Effector memory CD8-positive, alpha-beta T cell (primary cell): ENCODE measurements at regions not wholly inside any gene's neighbourhood (a gene's known extent, or its start where the extent isn't known, plus 50 kb on each side); places are given as distances from the start of the nearest gene placed in this dataset.

Experiments
- ATAC-seq: fragments of 150-1000 bp; cut with Tn5 transposase; replicated peaks from 2 replicates; pipeline ENCODE4 v1.10.0; 2021; ENCODE audit warnings: mild to moderate bottlenecking, moderate library complexity
- DNase-seq, 3 experiments: peaks; one replicate each; pipeline ENCODE4 v3.0.0; 2021
- H3K27ac Mint-ChIP-seq, 2 donors: one replicate each; pipeline ENCODE4 v1.8.0; 2022; ENCODE audit warnings: mild to moderate bottlenecking in 2 of 2, mixed read lengths in 2 of 2, moderate library complexity in 2 of 2
- H3K27me3 Mint-ChIP-seq, 2 donors: one replicate each; pipeline ENCODE4 v1.8.0; 2022; ENCODE audit warnings: mixed read lengths in 2 of 2
- H3K36me3 Mint-ChIP-seq: one replicate; pipeline ENCODE4 v1.8.0; 2022; ENCODE audit warnings: mild to moderate bottlenecking, moderate library complexity, mixed read lengths; ENCODE audit not compliant: insufficient read depth
- H3K4me1 Mint-ChIP-seq, 2 donors: one replicate each; pipeline ENCODE4 v1.8.0; 2022; ENCODE audit warnings: low read depth in 2 of 2, mixed read lengths in 2 of 2
- H3K4me3 Mint-ChIP-seq, 2 donors: one replicate each; pipeline ENCODE4 v1.8.0; 2022; ENCODE audit warnings: mild to moderate bottlenecking in 2 of 2, mixed read lengths in 2 of 2, moderate library complexity in 2 of 2
- H3K9me3 Mint-ChIP-seq, 2 donors: one replicate each; pipeline ENCODE4 v1.8.0; 2022; ENCODE audit warnings: mixed read lengths in 2 of 2

GRCh38 chr10:6737758-6738111 is 157.7 kb upstream of the PRKCQ start:
- no peak for ATAC-seq
- Mint-ChIP-seq H3K27me3 (peaks cover 61 to 83% of the 10 kb centered on the region in 2 donors), H3K27ac (no peak overlapping the region), H3K9me3 (no peaks in the 10 kb centered on the region), H3K36me3 (no peaks in the 10 kb centered on the region), H3K4me1 (no peaks in the 10 kb centered on the region), H3K4me3 (no peak overlapping the region)
- DNase-seq = no peak

- Mint-ChIP-seq H3K4me3 (no peak overlapping the region), H3K4me1 (no peaks in the 10 kb centered on the region), H3K36me3 (no peaks in the 10 kb centered on the region), H3K27ac (no peak overlapping the region), H3K27me3 (peaks cover 58 to 83% of the 10 kb centered on the region in 2 donors), H3K9me3 (no peaks in the 10 kb centered on the region)
- DNase-seq = no peak
- no peak for ATAC-seq
Measured at GRCh38 chr10:6737080-6737641, 157.1 kb upstream of the PRKCQ start.

GRCh38 chr10:6734286-6734685 is 154.2 kb upstream of the PRKCQ start:
- H3K9me3 Mint-ChIP-seq = no peaks in the 10 kb centered on the region
- H3K27me3 Mint-ChIP-seq = peaks cover 71 to 99% of the 10 kb centered on the region in 2 donors
- no peak for DNase-seq
- H3K4me3 Mint-ChIP-seq = no peak overlapping the region
- H3K4me1 Mint-ChIP-seq = no peaks in the 10 kb centered on the region
- no peak overlapping the region for H3K27ac Mint-ChIP-seq
- ATAC-seq = no peak
- H3K36me3 Mint-ChIP-seq = no peaks in the 10 kb centered on the region

DNA sequence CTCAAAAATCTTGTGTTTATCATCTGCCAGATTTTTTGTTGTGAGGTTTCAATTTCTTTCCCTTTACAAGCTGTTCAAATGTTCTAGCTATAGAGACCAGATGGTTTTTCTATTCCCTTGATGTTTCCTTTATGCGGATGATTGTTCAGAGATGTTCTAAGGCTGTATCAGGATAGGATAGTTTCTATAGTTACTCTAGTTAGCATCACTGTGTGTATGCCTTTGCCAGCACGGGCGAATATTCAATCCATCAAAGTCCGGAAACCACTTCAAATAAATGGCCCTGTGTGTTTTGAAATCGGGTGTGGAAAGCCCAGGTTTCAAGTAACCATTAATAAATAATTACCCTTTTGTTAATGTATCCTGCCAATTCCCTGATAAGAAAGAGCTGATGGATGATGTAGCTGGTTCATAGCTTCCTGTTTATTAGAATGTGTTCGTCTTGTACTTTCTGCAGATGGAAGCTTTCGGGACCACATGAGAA is 149.8 kb upstream of the PRKCQ start:
- Mint-ChIP-seq H3K4me3 (no peak overlapping the region), H3K27ac (no peak overlapping the region), H3K9me3 (no peaks in the 10 kb centered on the region), H3K36me3 (no peaks in the 10 kb centered on the region), H3K4me1 (no peaks in the 10 kb centered on the region), H3K27me3 (peaks cover 74 to 86% of the 10 kb centered on the region in 2 donors)
- ATAC-seq (no peak), DNase-seq (no peak)

DNA sequence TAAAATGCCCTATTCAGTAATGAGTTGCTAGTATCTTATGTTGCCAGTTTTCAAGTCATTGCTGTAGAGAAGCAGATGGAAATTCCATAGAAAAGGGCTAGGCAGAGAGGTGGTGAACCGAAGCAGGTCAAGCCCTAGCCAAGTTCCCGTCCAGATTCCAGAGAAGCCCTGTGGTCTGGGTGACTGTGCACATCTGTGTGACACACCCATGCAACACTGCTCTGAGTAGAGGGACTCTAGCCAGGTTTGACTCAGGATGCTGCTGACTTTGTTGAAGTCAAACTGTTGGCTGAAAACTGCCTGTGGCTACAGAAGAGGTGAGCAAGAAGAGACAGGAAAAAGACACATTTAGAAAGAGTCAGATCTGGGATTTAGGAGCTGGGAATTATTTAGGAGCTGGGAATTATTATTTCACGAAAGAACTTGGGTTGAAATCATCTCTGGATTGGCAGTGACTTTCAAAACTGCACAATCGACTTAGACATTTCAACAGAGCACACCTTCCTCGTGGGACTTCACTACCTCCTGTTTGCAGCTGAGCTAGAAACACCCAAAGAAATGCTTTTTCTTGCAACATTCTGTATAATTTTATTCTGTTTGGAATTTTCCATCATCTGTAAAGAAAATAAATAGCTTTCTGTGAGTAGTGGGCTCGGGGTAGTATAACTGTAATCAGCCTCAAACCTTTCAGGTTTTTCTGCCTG is 149.1 kb upstream of the PRKCQ start:
- no peaks in the 10 kb centered on the region for H3K36me3 Mint-ChIP-seq
- DNase-seq = no peak

DNA sequence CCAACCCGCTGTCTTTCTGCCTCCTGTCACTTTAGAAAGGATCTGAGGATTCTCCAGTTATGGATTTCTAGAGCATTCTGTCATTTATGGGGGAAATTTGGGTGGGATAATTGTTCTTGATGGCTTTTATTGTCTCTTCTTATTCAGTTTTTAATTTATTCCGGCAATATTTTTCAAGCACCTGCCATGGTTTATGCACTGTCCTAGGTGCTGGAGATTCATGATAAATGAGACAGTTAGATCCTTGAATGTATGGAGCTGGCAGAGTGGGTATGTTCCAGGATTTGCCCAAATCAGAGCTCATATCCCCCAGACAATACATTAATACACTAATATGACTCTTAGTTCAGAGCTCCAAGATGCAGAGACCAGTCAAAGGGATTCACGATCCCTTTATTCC is 146.8 kb upstream of the PRKCQ start:
- no peaks in the 10 kb centered on the region for H3K4me1 Mint-ChIP-seq
- H3K27ac Mint-ChIP-seq = no peak overlapping the region
- no peak overlapping the region for H3K4me3 Mint-ChIP-seq
- no peaks in the 10 kb centered on the region for H3K36me3 Mint-ChIP-seq
- H3K27me3 Mint-ChIP-seq = peaks cover 74 to 85% of the 10 kb centered on the region in 2 donors
- DNase-seq = no peak
- H3K9me3 Mint-ChIP-seq = no peaks in the 10 kb centered on the region
- no peak for ATAC-seq

More for the DNA sequence above, 149.1 kb upstream of the PRKCQ start:
- H3K27ac Mint-ChIP-seq = no peak overlapping the region
- ATAC-seq = no peak
- H3K27me3 Mint-ChIP-seq = peaks cover 73 to 86% of the 10 kb centered on the region in 2 donors
- no peaks in the 10 kb centered on the region for H3K9me3 Mint-ChIP-seq
- H3K4me3 Mint-ChIP-seq = no peak overlapping the region
- H3K4me1 Mint-ChIP-seq = no peaks in the 10 kb centered on the region

DNA sequence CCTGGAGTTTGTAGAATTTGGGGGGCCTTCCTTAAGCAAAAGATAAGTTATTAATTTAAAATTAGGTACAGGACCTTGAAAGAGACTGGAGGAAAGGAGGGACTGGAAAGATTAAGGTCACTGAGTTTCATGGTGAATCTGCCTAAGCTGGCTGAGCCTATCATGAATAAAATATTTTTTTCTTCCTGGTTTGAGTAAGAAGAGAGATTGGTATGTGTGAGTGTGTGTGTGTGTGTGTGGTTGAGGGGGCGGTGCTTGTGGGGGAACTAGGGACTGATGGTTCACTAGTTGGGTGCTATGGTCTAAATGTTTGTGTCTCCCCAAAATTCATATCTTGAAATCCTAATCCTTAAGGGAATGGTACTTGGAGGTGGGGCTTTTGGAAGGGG is 142.5 kb upstream of the PRKCQ start:
- no peak overlapping the region for H3K4me3 Mint-ChIP-seq
- H3K27ac Mint-ChIP-seq = no peak overlapping the region
- peaks cover 64 to 85% of the 10 kb centered on the region in 2 donors for H3K27me3 Mint-ChIP-seq
- H3K9me3 Mint-ChIP-seq = no peaks in the 10 kb centered on the region
- ATAC-seq = no peak
- no peak for DNase-seq
- no peaks in the 10 kb centered on the region for H3K4me1 Mint-ChIP-seq
- no peaks in the 10 kb centered on the region for H3K36me3 Mint-ChIP-seq

GRCh38 chr10:6721964-6722615 is 142.0 kb upstream of the PRKCQ start:
- peaks cover 60 to 83% of the 10 kb centered on the region in 2 donors for H3K27me3 Mint-ChIP-seq
- ATAC-seq (no peak), DNase-seq (no peak)
- no peak overlapping the region for H3K27ac Mint-ChIP-seq
- no peaks in the 10 kb centered on the region for H3K9me3 Mint-ChIP-seq
- H3K4me1 Mint-ChIP-seq = no peaks in the 10 kb centered on the region
- H3K4me3 Mint-ChIP-seq = no peak overlapping the region
- H3K36me3 Mint-ChIP-seq = no peaks in the 10 kb centered on the region

DNA sequence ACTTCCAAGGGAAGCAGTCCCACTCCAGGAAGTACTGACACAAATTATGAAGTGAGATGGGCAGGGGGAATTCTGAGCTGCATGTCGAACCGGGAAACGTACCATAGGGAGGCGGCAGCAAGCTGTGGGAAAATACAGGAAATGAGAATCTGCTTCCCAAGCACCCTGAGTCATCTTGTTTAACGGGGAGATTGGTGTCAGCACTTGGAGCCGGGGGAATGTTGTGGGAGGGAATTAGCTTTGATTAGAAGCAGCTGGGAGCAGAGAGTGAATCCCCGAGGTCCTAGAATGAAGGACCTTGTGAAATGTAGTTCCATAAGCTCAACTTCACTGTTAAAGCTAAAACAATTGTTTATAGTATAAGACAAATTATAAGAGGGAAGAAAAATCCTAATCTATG is 141.4 kb upstream of the PRKCQ start:
- ATAC-seq (no peak), DNase-seq (no peak)
- Mint-ChIP-seq H3K9me3 (no peaks in the 10 kb centered on the region), H3K4me3 (no peak overlapping the region), H3K36me3 (no peaks in the 10 kb centered on the region), H3K27me3 (peaks cover 60 to 83% of the 10 kb centered on the region in 2 donors), H3K27ac (no peak overlapping the region), H3K4me1 (no peaks in the 10 kb centered on the region)

DNA sequence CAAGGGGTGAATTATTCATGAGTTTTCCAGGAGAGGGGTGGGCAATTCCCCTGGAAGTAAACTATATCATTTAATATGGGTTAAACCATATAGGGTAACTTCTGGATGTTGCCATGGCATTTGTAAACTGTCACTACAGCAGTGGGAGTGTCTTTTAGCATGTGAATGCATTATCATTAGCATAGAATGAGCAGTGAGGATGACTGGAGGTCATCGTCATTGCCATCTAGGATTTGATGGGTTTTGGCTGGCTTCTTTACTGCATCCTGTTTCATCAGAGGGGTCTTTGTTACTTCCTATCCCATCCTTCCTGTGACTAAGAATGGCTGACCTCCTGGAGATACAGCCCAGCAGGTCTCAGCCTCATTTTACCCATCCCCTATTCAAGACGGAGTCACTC is 139.5 kb upstream of the PRKCQ start:
- H3K9me3 Mint-ChIP-seq = no peaks in the 10 kb centered on the region
- H3K4me1 Mint-ChIP-seq = no peaks in the 10 kb centered on the region
- ATAC-seq (no peak), DNase-seq (no peak)
- peaks cover 65 to 78% of the 10 kb centered on the region in 2 donors for H3K27me3 Mint-ChIP-seq
- no peaks in the 10 kb centered on the region for H3K36me3 Mint-ChIP-seq
- no peak overlapping the region for H3K4me3 Mint-ChIP-seq
- H3K27ac Mint-ChIP-seq = no peak overlapping the region

DNA sequence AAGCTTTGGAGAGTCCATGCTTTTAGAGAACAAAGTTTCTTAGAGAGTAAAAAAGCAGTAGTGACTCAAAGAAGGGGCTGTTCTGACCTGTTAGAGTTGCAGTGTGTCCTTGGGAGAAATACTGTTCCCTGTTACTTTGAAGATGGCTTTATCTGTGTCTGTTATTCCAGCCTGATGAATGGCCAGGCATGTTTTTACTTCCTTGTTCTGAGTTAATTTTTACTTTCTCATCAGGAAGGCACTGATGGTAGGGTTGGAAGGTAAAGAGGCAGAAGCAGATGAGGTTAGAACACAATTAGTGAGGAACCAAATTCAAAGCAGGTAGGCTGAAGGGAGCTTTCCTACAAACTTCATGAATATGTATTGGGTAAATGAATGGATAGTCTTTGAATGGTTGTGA is 138.5 kb upstream of the PRKCQ start:
- Mint-ChIP-seq H3K4me1 (peaks cover 4% of the 10 kb centered on the region in 2 donors), H3K27me3 (peaks cover 55 to 68% of the 10 kb centered on the region in 2 donors), H3K4me3 (no peak overlapping the region), H3K36me3 (no peaks in the 10 kb centered on the region), H3K9me3 (no peaks in the 10 kb centered on the region), H3K27ac (no peak overlapping the region)
- DNase-seq (no peak), ATAC-seq (no peak)

- Mint-ChIP-seq H3K9me3 (no peaks in the 10 kb centered on the region), H3K4me3 (no peak overlapping the region), H3K27me3 (peaks cover 51 to 55% of the 10 kb centered on the region in 2 donors), H3K36me3 (no peaks in the 10 kb centered on the region), H3K4me1 (peaks cover 5% of the 10 kb centered on the region in 2 donors), H3K27ac (no peak overlapping the region)
- ATAC-seq (no peak), DNase-seq (no peak)
Measured at GRCh38 chr10:6716516-6716915, 136.4 kb upstream of the PRKCQ start.

GRCh38 chr10:6713716-6714115 is 133.6 kb upstream of the PRKCQ start:
- no peak for ATAC-seq

DNA sequence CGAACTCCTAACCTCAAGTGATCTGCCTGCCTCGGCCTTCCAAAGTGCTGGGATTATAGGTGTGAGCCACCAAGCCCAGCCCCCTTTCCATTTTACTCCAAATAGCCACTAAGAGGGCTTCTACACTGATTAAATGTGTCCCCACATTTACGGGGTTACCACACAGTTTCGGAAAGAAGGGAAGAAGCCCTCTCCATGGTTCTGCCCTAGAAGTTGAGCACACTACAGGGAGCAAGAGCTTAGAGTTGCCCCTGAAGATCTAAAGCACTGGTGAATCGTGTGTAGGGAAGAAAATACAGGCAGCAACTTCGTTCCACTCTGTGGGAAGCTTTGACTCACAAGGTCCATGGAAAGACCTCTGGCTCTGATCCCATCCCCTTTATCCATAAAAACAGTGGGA is 133.0 kb upstream of the PRKCQ start:
- ATAC-seq (no peak), DNase-seq (no peak)
- peaks cover 52% of the 10 kb centered on the region in 2 donors for H3K27me3 Mint-ChIP-seq
- H3K4me1 Mint-ChIP-seq = peaks cover 5 to 8% of the 10 kb centered on the region in 2 donors
- no peak overlapping the region for H3K27ac Mint-ChIP-seq
- no peaks in the 10 kb centered on the region for H3K36me3 Mint-ChIP-seq
- H3K4me3 Mint-ChIP-seq = no peak overlapping the region
- H3K9me3 Mint-ChIP-seq = no peaks in the 10 kb centered on the region

More at GRCh38 chr10:6713716-6714115, 133.6 kb upstream of the PRKCQ start:
- peaks cover 49 to 53% of the 10 kb centered on the region in 2 donors for H3K27me3 Mint-ChIP-seq
- H3K36me3 Mint-ChIP-seq = no peaks in the 10 kb centered on the region
- no peak for DNase-seq
- H3K27ac Mint-ChIP-seq = no peak overlapping the region
- H3K4me1 Mint-ChIP-seq = peaks cover 5 to 8% of the 10 kb centered on the region in 2 donors
- H3K4me3 Mint-ChIP-seq = no peak overlapping the region
- H3K9me3 Mint-ChIP-seq = no peaks in the 10 kb centered on the region
